GM21423 (cell line): ENCODE measurements at regions not wholly inside any gene's neighbourhood (a gene's known extent, or its start where the extent isn't known, plus 50 kb on each side); places are given as distances from the start of the nearest gene placed in this dataset.
"Not testable (repeated sequence)": the region's sequence is repeated elsewhere in the genome, so short reads cannot be mapped to it uniquely, and the experiment has no call there.

ENCODE experiments used
- ATAC-seq: cut with Tn5 transposase; IDR thresholded peaks from one replicate; pipeline ENCODE4 v1.9.1; 2021; ENCODE audit warnings: mild to moderate bottlenecking, moderate library complexity; ENCODE audit not compliant: unreplicated experiment

DNA sequence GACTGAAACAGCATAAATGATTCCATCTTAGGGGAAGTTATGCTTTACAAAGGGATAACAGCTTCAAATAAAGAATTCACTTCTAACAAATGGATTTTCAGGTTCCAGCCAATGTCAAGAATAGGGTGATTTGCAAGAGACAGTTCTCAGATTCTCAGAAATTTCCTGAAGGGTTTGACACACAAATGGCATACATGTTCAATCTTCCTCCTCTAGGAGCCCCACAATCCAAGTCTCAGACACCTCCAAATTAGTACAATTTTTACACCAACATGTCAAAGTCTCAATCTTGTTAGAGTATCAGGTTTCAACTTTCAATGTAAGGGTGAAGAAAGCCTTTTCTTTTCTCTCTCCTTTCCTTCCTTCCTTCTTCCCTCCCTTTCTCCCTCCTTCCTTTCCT is 996.6 kb downstream of the TLE1 start:
- ATAC-seq, result no peak

DNA sequence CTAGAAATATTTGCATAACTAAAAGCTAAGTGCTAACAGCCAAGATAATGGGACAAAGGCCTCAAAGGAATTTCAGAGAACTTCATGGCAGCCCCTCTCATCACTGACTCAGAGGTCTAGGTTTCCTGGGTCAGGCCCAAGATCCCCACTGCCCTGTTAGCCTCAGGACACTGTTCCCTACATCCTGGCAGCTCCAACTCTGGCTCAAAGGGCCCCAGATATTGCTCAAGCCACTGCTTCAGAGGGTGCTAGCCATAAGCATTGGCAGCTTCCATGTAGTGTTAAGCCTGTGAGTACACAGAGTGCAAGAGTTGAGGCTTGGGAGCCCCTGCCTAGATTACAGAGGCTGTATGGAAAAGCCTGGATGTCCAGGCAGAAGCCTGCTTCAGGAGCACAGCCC is 998.1 kb downstream of the TLE1 start:
- ATAC-seq, result no peak

DNA sequence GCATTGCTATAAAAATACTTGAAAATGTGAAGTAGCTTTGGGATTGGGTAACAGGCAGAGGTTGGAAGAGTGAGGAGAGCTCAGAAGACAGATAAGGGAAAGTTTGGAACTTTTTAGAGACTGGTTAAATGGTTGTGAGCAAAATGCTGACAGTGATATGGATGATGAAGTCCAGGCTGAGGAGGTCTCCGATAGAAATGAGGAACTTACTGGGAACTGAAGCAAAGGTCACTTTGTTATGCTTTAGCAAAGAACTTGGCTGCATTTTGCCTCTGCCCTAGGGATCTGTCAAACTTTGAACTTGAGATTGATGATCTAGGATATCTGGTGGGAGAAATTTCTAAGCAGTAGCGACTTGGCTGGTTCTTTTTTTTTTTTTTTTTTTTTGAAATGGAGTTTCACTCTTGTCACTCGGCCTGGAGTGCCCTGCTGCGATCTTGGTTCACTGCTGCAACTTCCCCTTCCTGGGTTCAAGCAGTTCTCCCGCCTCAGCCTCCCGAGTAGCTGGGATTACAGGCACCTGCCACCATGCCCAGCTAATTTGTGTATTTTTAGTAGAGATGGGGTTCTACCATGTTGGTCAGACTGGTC is 998.9 kb downstream of the TLE1 start:
- no peak for ATAC-seq

DNA sequence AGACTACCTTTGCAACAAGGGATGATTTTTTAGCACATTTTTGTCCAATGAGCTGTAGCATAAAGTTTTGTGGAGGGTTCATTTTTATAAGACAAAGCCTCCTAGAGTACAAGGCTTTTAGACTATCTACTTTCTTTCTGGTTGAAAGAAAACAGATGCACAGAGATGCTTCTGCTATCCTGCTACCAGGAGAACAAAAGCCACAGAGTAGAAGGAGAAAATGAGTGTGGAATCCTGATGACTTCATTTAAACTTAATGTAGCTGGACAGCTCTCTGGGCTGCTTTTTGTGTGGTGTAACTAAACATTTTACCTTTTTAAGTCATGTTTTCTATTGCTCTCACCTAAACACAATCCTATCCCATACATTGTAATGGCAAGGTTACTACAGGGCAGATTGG is 1009.4 kb downstream of the TLE1 start:
- ATAC-seq, result no peak

DNA sequence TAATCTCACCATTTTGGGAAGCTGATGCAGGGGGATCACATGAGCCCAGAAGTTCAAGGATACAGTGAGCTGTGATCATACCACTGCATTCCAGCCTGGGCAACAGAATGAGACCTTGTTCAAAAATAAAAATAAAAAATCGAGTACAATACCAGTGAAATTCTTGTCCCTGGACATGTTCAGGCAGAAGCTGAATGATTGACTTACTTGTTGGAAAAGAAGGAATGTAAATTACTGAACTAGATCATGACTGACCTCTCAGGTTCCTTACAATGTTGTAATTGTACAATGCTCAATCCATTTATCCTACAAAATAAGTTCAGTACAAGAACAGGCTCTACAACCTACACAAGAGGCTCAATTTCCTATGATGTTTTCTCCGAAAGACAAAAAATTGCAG is 1010.4 kb downstream of the TLE1 start:
- no peak for ATAC-seq

DNA sequence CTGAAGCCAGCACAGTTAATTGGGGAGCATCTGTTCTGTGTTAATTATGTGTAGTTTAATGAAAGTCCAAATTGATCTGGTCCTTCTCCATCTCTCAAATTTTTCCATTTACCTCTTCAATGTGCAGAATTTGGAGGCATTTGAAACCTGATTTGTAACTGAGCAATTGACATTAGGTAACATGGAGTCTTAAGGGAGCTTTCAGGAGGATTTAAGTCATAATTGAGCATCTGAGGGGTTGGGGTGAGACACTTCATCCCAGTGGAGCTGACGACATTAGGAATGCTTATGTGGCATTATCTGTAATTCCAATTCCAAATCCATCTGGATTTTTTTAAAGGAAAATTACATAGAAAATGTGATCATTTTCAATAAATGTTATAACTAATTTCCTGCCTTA is 1015.9 kb downstream of the TLE1 start:
- no peak for ATAC-seq

DNA sequence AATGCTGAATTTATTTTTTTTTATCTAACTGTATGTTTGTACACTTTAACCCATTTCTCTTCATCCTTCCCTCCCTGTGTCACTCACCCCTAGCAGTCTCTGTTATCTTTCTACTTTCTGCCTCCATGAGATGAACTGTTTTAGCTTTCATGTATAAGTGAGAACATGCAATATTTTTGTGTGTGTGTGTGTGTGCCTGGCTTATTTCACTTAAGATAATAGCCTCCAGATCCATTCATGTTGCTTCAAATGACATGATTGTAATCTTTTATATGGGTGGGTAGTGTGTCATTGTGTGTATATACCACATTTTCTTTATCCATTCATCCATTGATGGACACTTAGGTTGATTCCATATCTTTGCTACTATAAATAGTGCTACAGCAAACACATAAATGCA is 1023.9 kb downstream of the TLE1 start:
- ATAC-seq, result no peak

DNA sequence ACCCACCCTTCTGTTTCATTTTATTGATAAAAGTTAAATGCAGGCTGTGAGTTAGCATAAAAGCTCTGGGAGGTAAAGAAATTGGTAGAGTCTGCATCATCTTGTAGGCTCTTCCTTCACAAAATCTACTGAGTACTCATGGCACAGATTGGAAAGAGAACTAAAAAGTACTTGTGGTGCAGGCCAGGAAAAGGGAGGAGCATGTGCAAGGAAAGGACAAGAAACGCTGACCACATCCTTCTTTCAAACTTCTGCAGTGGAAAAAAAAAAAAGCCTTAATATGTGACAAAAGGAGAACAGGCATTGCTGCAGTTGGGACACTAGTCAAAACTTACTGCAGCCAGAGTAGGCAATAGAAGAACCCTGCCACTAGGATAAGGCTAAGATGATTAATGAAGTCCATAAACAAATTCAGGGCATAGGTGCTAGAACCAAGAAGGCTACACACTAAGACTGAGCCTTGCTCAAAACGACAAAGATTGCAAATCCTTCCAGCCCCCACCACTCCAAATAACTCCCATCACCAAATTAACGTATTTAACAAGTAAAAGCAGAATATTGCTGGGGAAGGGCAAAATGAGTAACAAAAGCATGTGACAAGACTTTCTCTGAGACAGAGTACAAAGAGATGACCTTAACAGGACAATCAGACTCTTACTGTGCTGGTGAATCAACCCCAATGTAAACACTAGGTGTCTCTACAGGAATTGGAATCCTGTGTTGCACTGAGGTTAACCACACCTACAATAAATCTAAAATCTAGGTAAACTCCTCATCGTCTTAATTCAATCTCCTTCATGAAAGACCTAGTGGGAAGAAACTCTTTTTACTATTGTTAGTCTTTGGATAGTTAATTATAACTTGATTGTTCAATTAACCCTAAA is 1024.8 kb downstream of the TLE1 start:
- ATAC-seq, result no peak

DNA sequence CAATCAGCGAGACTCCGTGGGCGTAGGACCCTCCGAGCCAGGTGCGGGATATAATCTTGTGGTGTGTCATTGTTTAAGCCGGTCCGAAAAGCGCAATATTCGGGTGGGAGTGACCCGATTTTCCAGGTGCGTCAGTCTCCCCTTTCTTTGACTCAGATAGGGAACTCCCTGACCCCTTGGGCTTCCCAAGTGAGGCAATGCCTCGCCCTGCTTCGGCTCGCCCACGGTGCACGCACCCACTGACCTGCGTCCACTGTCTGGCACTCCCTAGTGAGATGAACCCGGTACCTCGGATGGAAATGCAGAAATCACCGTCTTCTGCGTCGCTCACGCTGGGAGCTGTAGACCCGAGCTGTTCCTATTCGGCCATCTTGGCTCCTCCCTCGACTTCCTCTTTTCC is 1029.6 kb downstream of the TLE1 start:
- ATAC-seq, result not testable (repeated sequence)

DNA sequence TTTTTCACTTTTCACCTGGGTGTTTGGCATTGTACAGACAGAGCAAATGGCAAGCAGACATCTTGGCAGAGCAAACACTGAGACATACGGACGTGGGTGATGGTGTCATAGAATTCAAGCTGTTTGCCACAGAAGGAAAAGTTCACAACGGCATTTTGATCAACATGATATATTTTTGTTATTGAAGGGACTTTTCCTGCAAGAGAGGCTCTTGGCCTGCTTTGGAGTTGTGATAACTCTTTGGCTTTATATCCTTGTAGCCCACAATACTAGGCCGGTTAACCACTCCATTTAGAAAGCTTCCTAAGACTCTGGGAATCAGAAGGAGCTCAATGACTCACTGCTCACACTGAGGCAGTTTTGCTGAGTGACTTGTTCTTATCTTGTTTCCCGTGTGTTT is 1038.3 kb downstream of the TLE1 start:
- ATAC-seq, result no peak

DNA sequence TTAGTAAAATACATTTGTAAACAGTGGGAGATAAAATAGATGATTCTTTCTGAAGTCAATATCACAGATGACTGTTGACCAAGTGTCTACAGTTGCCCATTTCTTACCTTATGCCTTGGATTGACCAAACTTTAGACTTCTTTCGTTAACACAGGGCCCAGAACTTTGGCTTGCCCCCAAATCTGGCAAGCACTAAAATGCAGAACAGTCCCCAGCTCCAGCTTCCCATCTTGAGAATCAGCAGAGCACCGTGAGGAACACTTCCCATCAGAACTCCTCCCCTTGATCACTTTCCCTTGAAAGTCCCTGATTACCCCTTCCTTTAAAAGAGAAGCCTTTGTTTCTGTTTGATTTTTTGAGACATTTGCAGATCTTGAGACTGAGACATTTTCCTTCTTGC is 1039.9 kb downstream of the TLE1 start:
- ATAC-seq, result no peak

DNA sequence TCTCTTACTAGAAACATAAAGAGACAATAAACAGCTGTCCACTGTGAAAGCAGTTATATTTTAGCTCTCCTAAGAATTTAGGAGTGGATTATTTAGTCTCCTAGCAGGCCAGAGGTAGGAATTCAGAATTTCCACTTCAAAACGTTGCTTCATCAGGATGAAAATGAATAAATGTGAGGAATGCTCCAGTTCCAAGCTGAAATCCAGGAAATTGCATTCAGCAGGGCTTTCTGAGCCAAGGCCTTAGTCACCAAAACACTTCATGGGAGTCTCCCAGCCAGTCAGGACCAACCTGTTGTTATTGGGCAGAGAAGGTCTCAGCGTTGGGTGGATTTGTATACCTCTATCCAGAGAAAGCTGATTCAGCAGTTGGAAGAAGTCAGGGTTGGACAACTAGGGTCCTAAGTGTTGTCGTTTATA is 1040.3 kb downstream of the TLE1 start:
- ATAC-seq, result no peak

DNA sequence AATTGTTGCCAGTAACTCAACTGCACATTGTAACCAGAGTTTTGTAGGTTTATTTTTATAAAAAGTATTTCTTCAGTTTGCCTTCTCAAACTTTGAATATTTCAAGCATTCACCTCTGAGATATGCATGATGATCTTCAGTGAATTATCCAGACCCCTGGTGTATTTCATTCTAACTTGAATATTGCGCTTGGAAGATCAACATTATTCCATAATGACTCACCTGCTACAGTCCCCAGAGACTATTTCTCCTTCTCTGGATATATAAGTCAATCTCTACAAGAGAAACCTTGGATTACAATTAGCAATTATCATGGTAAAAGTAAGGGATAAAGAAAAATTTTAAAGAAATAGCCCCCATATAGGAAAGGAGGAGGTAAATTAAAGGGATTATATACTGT is 1041.0 kb downstream of the TLE1 start:
- ATAC-seq, result no peak

DNA sequence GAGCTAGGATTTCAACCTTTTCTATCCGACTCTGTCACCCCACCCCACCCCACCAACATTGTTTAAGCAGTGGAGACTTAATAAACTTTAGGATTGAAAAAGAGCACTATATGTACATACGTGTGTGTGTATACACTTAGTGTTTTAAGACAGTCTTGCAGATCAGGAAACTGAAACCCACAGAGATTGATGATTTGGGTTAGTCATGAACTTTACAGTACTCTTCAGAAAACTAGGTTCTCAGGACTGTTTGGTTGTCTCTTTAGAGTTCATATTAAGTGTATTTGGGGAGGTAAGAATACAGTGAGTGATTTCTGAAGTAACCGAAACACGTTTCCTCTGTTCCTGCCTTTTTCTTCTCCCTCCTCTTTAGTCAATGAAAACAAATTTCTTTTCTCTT is 1043.1 kb downstream of the TLE1 start:
- ATAC-seq, result no peak

DNA sequence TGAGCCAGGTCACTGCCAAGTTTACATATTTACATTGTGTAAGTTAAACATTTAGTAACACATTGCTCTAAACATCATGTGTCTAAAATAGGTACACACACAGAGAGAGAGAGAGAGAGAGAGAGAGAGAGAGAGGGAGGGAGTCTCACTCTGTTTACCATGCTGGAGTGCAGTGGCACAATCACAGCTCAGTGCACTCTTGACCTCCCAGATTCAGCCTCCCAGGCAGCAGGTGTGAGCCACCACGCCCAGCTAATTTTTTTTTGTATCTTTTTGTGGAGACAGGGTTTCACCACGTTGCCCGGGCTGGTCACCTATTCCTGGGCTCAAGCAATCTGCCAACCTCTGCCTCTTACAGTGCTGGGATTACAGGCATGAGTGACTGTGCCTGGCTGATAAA is 1045.3 kb downstream of the TLE1 start:
- ATAC-seq, result no peak

DNA sequence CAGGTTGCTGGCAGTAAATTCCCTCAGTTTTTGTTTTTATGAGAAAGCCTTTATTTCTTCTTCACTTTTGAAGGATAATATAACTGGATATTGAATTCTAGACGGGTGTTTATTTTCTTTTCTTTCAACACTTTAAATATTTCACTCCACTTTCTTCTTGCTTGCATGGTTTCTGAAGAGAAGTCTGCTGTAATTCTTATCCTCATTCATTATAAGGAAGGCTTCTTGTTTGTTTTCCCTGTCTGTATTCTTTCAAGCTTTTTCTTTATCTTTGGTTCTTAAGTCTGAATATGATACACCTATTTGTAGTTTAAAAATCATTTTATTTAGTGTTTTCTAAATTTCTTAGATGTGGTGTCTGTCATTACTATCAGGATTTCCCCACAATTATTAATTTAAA is 1054.3 kb downstream of the TLE1 start:
- ATAC-seq, result no peak

DNA sequence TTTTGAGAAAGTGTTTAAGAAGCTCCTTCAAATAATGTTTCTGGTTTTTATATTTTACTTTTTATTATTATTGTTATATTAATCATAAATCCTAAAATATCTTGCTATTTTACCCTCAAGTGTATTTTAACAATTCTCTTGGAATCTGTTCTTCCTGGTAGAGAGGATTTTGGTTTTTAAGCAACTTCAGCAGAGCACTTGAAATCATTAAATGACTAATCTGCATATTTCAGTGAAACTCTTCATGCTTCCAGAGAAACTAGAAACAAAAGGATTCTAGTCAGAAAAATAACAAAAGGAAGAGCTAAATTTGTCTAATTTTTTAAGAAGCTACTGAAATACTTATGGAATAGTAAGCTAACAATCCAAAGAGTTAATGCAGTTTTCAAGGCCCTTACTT is 1057.3 kb downstream of the TLE1 start:
- no peak for ATAC-seq

DNA sequence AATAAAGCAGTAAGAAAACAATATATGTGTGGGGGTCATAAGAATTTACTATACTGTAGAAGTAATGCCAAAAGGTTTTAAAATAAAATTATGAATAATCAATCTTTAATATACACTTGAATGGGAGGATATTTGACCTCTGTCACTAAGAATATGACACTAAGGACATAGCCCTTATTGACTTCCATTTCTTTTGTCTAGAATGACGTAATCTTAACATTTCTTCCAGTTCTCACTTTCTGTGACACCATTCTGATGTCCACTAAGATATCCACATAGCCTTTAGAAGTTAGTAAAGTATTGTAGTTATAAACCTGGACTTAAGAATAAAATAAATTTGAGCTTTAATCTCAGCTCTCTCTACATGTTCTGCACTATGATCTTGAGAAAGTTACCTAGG is 1050.7 kb downstream of the TLE4 start:
- no peak for ATAC-seq

DNA sequence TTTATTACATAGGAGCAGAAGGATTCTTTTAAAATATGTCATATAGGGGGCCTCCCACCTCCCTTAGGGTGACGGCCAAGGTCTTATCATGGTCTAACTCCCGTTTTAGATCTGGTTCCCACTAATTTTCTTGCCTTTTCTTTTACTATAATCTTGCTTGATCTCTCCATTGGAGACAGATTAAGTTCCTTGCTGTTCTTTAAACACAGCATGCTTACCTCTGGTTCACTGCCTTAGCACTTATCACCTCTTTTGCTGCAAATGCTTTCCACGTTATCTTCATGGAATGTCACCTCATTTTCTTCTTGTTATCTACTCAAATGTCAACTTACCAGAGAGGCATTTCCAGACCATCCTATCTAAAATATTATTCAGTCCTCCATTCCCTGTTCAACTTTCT is 1047.6 kb downstream of the TLE4 start:
- ATAC-seq, result no peak

DNA sequence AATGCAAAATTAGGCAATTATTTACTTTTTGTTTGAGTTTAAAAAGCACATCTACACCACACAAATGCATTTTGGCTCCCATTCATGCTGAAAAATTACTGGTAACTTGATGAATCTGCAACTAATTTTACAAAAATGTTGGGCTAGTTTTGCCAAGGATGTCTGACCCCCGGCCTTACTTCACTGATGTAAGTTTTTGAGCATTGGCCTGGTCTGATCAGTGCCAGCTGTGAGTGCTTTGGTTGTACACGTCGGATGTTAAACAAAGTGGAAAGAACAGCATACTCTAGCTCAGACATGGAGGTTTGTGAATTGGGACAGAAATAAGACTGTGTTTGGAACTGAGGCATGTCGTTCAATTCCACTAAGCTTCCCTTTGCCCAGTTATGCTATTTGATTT is 1044.2 kb downstream of the TLE4 start:
- ATAC-seq, result no peak

DNA sequence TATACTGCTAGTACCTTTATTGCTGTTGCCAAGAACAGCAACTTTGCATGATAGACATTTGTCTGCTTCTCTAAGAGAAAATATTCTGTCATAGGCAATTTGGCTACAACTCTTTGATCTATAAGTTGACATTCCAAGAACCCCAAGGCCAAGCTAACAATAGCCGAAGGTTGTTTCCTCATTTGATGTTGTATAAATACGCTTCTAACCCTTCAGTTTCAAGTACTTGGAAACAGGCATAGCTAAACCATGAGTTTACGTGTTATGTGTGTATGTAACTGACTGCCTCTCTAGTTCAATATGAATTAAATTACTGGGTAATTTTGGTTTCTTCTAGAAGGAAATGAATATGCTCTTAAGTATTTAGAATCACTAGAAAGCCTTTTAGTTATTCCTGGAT is 1034.0 kb downstream of the TLE4 start:
- ATAC-seq, result no peak

DNA sequence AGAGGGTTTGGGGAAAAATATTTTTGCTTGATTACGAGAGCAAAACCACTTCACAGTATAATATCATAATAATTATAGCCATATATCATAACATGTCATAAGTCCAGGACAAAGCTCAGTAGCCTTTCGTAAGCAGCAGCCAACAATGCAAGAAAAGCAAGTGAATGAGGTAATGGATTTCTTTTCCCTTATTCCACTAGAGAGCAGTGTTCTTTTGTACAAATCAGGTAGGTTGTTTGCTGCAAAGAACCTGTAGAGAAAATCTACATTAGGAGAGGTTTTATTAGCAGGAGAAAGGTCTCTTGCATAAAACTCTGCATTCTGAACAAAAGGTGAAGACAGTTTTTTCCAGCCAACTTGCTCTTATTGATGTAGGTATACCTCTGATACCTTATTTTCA is 1033.4 kb downstream of the TLE4 start:
- no peak for ATAC-seq

DNA sequence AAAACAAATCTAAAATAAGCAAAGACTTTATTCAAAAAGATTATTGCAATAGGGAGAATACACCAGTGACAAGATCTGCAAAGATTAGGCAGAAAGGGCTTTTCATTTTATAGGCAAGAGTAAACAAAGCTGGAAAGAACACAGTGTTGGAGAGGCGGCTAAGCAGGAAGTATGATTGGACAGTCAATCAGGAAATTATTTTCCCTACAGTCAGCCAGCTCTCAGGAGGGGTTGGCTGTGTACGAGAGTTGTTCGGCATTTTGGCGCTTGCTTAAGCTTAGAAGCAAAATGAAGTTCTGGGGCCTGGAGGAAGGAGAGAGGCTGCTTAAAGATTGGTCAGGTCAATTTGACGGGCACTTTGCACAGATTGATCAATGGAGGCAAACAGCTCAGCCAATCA is 1030.5 kb downstream of the TLE4 start:
- ATAC-seq, result no peak
